DOHH2 (cell line): ENCODE measurements at regions not wholly inside any gene's neighbourhood (a gene's known extent, or its start where the extent isn't known, plus 50 kb on each side); places are given as distances from the start of the nearest gene placed in this dataset.

Experiments
- CTCF ChIP-seq: fragments of 200-600 bp; sonication (generic); IDR thresholded peaks from one replicate; pipeline ENCODE4 v1.5.1; 2014; ENCODE audit warnings: antibody characterized with exemption, mild to moderate bottlenecking, low read depth, low read length; ENCODE audit not compliant: poor library complexity, severe bottlenecking
- EZH2phosphoT487 ChIP-seq: fragments of 200-600 bp; sonication (generic); IDR thresholded peaks from 2 replicates; pipeline ENCODE4 v1.6.1; 2017; ENCODE audit warnings: borderline replicate concordance, mild to moderate bottlenecking, antibody characterized with exemption, low read length, moderate library complexity, mixed read lengths

GRCh38 chr3:146331967-146332366 is 81.1 kb upstream of the PLSCR4 start:
- TF ChIP-seq CTCF (no peak), EZH2phosphoT487 (no peak)
